Heart left ventricle (tissue), 16 donors: ENCODE measurements at regions not wholly inside any gene's neighbourhood (a gene's known extent, or its start where the extent isn't known, plus 50 kb on each side); places are given as distances from the start of the nearest gene placed in this dataset.

ENCODE experiments used
- ATAC-seq, 4 donors: fragments of 200-7000 bp; cut with Tn5 transposase; one replicate each; pipeline ENCODE4 v1.9.1; 2020 to 2022; ENCODE audit warnings: moderate library complexity in 4 of 4, mild to moderate bottlenecking in 3 of 4, moderate number of reproducible peaks in 1 of 4
- DNase-seq, 5 donors: peaks; one replicate each; pipeline ENCODE4 v3.0.0-alpha.2; 2020
- H3K27ac ChIP-seq, 12 donors: fragments of 200-600 bp; sonication (generic) in 4 of 12; one replicate each; pipeline versions ENCODE4 v1.5.0 to v1.8.0; 2016 to 2022; ENCODE audit warnings: mild to moderate bottlenecking in 2 of 12
- H3K27me3 ChIP-seq, 9 donors: fragments of 200-600 bp; sonication (generic) in 2 of 9; one replicate each; pipeline versions ENCODE4 v1.5.1 to v1.8.0; 2016 to 2022; ENCODE audit warnings: mild to moderate bottlenecking in 3 of 9
- H3K36me3 ChIP-seq, 9 donors: fragments of 200-600 bp; sonication (generic) in 2 of 9; one replicate each; pipeline versions ENCODE4 v1.5.0 to v1.8.0; 2018 to 2022; ENCODE audit warnings: mild to moderate bottlenecking in 2 of 9
- H3K4me1 ChIP-seq, 12 donors: fragments of 200-600 bp; sonication (generic) in 4 of 12; one replicate each; pipeline versions ENCODE4 v1.5.0 to v1.8.0; 2016 to 2022; ENCODE audit warnings: mild to moderate bottlenecking in 3 of 12
- H3K4me3 ChIP-seq, 12 donors: fragments of 200-600 bp; sonication (generic) in 4 of 12; one replicate each; pipeline versions ENCODE4 v1.5.0 to v1.8.0; 2017 to 2022; ENCODE audit warnings: mild to moderate bottlenecking in 9 of 12, moderate library complexity in 4 of 12
- H3K9me3 ChIP-seq, 12 donors: fragments of 200-600 bp; sonication (generic) in 4 of 12; one replicate each; pipeline versions ENCODE4 v1.5.0 to v1.8.0; 2016 to 2022; ENCODE audit warnings: mild to moderate bottlenecking in 1 of 12
- POLR2A ChIP-seq, 2 donors: fragments of 450-650 bp; IDR thresholded peaks; one replicate each; pipeline ENCODE4 v1.6.1; 2017; ENCODE audit warnings: antibody characterized with exemption in 2 of 2, mild to moderate bottlenecking in 2 of 2, moderate library complexity in 2 of 2
- WGBS, 4 donors: extraction: QIAGEN DNeasy Blood & Tissue Kit in 2 of 4; methylation state at CpG; one replicate each; pipeline versions ENCODE4 v1.1.5 to v1.1.7; 2013 to 2018; 5-methylcytosine and 5-hydroxymethylcytosine counted together
- intact Hi-C, 10 donors: fragments of 100-400 bp; cut with DNase I; formaldehyde crosslinking; loops; one replicate each; pipeline versions ENCODE4 v1.11.1 to v1.14.2; 2022
- TF ChIP-seq, protein P1 (sequence below), 12 donors: fragments of 200-600 bp; sonication (generic) in 4 of 12; IDR thresholded peaks; one replicate each; pipeline versions ENCODE4 v1.5.0 to v1.8.0; 2018 to 2022; ENCODE audit warnings: antibody characterized with exemption in 12 of 12, mild to moderate bottlenecking in 5 of 12
- donor health status: ischemic (EF 13 %, LVEDD 7.1; RV severe dilation, severe dysfunction).
- donor health status: healthy with polysubstance abuse.
- donor health status: DM: no; HTN: yes; CAD: no.
- donor health status: DM: no; HTN: no; CAD: no.
- donor health status: ischemic (EF 25% LVEDD 6.9; RV normal size, moderate dysfunction).
- donor health status: ischemic (EF 25% LVEDD 5.7; RV mildly dilated, moderate dysfunction).
- donor health status: healthy.
- donor health status: DM: yes; HTN: yes; CAD: no.
- donor health status: ischemic (EF 35%, LVEDD 5.7; RV mildly dilated, moderate dysfunction).
- donor health status: nonischemic (EF 11% LVEDD 7.7; RV severe dilation, severe dysfunction).
- donor health status: DM: yes; HTN: yes; CAD: no.
- donor health status: PGD.
- donor health status: ischemic (EF 29% LVEDD 5.4; RV normal size, mild dysfunction).
- donor health status: nonischemic (EF 23%, LVEDD 6.1; RV moderate dilation, normal function).

DNA sequence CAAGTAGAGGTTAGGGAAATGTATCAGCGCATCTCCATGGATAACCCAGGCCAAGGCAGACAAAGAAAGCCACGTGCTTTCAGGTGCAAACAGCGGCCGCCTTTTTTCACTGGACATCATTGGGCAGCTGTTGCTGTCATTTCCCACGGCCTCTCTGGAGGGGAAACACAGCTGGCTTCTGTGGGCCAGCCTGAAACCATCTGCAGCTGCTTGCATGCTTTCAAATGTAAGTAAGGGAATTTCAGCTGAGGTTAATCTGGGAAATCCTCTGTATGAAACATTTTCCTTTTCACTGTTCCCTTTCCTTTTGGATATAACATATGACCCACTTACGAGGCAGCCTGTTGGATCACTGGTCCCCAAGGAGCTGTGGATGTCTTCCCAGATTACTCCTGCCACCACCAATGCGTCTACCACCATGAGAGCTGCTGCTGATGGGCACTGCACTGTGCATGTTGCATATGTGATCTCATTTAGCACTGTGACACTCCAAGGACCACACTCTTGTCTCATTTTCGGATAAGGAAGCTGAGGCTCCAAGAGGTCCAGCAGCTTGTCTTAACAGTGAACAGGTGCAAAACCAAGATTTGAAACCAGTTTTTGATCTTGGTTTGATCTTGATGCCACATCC lies 106.3 kb downstream of the C9orf152 start:
- ATAC-seq (peak in 3 of 4 donors; percentile 45 to 52 (median 51)), DNase-seq (peak in 4 of 5 donors; percentile 39 to 59 (median 48))
- H3K27me3 ChIP-seq: no peaks in the 10 kb centered on the region
- H3K27ac ChIP-seq: peak overlapping the region in 9 of 12 donors; percentile 7 to 48 (median 22)
- 46 to 68% (median 49%) methylated on average over 8 of the region's 8 CpGs for WGBS, 4 donors
- intact Hi-C loops: no loop called here
- no peaks in the 10 kb centered on the region for H3K9me3 ChIP-seq
- peaks cover 0 to 84% (median 72%) of the 10 kb centered on the region in 12 donors for H3K4me1 ChIP-seq
- peaks cover 0 to 4% (median 0%) of the 10 kb centered on the region in 9 donors for H3K36me3 ChIP-seq
- TF ChIP-seq, protein P1, sequence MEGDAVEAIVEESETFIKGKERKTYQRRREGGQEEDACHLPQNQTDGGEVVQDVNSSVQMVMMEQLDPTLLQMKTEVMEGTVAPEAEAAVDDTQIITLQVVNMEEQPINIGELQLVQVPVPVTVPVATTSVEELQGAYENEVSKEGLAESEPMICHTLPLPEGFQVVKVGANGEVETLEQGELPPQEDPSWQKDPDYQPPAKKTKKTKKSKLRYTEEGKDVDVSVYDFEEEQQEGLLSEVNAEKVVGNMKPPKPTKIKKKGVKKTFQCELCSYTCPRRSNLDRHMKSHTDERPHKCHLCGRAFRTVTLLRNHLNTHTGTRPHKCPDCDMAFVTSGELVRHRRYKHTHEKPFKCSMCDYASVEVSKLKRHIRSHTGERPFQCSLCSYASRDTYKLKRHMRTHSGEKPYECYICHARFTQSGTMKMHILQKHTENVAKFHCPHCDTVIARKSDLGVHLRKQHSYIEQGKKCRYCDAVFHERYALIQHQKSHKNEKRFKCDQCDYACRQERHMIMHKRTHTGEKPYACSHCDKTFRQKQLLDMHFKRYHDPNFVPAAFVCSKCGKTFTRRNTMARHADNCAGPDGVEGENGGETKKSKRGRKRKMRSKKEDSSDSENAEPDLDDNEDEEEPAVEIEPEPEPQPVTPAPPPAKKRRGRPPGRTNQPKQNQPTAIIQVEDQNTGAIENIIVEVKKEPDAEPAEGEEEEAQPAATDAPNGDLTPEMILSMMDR (IDR thresholded peaks at IDR 0.05): no peak
- TF ChIP-seq POLR2A (IDR thresholded peaks at IDR 0.05): no peak
- H3K4me3 ChIP-seq: no peak overlapping the region

DNA sequence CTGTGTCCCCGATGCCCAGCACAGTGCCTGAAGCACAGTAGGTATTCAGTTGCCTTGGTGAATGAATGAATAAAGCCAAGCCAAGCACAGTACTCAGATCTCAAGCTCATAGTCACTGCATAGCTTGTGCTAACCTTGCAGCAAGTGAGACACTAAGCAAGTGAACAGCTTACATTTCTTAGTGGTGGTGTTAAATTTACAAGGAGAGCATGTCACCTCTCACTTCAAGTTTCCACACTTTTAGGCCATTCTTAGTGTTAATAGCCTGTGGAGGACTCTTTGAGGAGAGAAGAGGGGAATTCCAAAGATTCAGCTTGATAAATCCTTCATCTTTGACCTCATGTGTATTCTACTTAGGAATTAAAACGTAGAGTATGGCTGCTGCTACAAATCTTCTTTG lies 104.7 kb downstream of the C9orf152 start:
- intact Hi-C loops: no loop called here
- Histone ChIP-seq H3K4me1 (peaks cover 0 to 85% (median 74%) of the 10 kb centered on the region in 12 donors), H3K4me3 (no peak overlapping the region), H3K36me3 (peaks cover 0 to 4% (median 0%) of the 10 kb centered on the region in 9 donors), H3K27me3 (no peaks in the 10 kb centered on the region), H3K9me3 (no peaks in the 10 kb centered on the region), H3K27ac (peak overlapping the region in 1 of 12 donors; percentile 4)
- ATAC-seq: no peak
- TF ChIP-seq, protein P1 (IDR thresholded peaks at IDR 0.05): no peak
- TF ChIP-seq POLR2A (IDR thresholded peaks at IDR 0.05): no peak
- no peak for DNase-seq
- 75 to 87% (median 82%) methylated on average over 2 of the region's 2 CpGs for WGBS, 4 donors

DNA sequence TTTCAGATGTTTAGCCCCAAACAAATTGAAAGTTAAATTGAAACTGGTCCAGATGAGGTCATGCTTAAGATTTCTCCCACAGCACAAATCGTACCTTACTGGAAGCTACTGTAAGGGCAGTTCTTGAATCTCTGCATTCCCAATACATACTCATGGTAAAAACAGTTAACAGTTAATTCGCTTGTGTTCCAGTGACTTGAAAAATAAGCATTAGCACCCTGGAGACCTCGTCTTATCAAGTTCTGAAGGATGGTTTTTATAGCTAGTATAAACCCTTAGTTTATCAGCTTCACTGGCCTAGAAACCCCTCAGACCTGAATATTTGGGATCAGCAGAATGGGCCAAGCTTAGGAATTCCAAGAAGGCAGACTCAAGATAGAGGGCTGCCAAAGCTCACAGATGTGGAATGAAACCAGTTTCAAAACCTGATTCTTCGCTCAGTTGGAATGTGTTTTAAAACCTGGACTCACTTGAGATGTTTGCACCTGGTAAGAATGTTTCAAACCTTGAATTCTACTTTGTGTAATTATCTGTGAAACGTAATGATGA lies 103.6 kb downstream of the C9orf152 start:
- DNase-seq (no peak), ATAC-seq (no peak)
- intact Hi-C loops: no loop called here
- Histone ChIP-seq H3K36me3 (peaks cover 0 to 4% (median 0%) of the 10 kb centered on the region in 9 donors), H3K4me1 (peaks cover 0 to 80% (median 70%) of the 10 kb centered on the region in 12 donors), H3K4me3 (no peak overlapping the region), H3K9me3 (no peaks in the 10 kb centered on the region), H3K27ac (peak overlapping the region in 3 of 12 donors; percentile 5 to 24 (median 12)), H3K27me3 (no peaks in the 10 kb centered on the region)
- WGBS, 4 donors: 40 to 48% (median 46%) methylated on average over 5 of the region's 5 CpGs
- no peak for TF ChIP-seq POLR2A (IDR thresholded peaks at IDR 0.05)
- TF ChIP-seq, protein P1 (IDR thresholded peaks at IDR 0.05): no peak

DNA sequence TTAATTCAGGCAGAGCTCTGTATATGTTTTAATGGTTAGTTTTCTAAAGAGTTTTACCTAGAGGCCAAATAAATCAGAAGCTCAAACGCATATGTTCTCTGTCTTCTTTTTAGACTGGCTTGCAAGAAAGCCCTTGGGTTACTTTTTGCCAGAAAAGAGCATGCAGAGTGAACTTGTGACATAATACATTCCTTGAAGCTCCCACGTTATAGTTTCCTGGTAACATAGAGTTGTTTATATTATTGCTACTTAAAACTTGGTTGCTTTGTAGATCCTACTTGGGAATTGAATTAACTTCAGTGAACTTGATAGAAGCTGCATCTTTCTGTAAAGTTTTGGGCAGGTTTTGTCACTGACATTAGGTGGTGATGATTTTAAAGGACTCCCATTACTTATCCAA lies 102.9 kb downstream of the C9orf152 start:
- H3K9me3 ChIP-seq: no peaks in the 10 kb centered on the region
- no peaks in the 10 kb centered on the region for H3K27me3 ChIP-seq
- H3K4me3 ChIP-seq: no peak overlapping the region
- WGBS, 4 donors: 25 to 40% (median 28%) methylated on average over 2 of the region's 2 CpGs
- H3K27ac ChIP-seq: peak overlapping the region in 1 of 12 donors; percentile 24
- ATAC-seq (no peak), DNase-seq (no peak)
- peaks cover 0 to 80% (median 68%) of the 10 kb centered on the region in 12 donors for H3K4me1 ChIP-seq
- intact Hi-C loops: no loop called here
- peaks cover 0 to 4% (median 0%) of the 10 kb centered on the region in 9 donors for H3K36me3 ChIP-seq
- TF ChIP-seq, protein P1 (IDR thresholded peaks at IDR 0.05): no peak
- no peak for TF ChIP-seq POLR2A (IDR thresholded peaks at IDR 0.05)
